ENCODE measurements at regions not wholly inside any gene's neighbourhood (a gene's known extent, or its start where the extent isn't known, plus 50 kb on each side); places are given as distances from the start of the nearest gene placed in this dataset.

- DNase-seq (ENCODE audit: low read depth, low spot score), result no peak
- CTCF ChIA-PET, result no interaction called here
- POLR2A ChIA-PET, result no interaction called here
- H3K4me3 ChIP-seq (ENCODE audit: low read depth, low read length), result no peak overlapping the region
- TF ChIP-seq CTCF (IDR thresholded peaks at IDR 0.05; ENCODE audit: insufficient read depth, low read length, missing control alignments), result no peak
Observed at GRCh38 chr20:19009081-19009688, 195.6 kb downstream of the SCP2D1 start.

DNA sequence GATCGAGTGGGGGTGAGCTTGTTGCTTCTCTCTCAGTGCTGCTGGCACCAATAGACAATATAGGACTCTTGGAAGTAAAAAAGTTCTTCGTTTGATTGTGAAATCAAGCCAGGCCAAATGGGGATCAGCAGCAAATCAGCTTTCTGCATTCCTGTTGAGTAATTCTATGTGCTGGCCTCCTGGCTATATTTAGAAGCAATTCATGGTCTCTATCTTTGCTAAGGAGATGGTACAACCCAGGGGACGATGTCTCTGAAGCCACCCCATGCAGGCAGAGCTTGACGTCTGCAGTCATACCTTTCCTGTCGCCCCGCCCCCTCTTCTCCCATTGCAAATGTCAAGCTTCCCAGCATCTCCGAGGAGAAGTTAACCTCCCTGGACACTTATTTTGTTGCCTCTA, 199.1 kb downstream of the SCP2D1 start:
- CTCF ChIA-PET, result no interaction called here
- DNase-seq (ENCODE audit: low read depth, low spot score), result no peak
- H3K4me3 ChIP-seq (ENCODE audit: low read depth, low read length), result no peak overlapping the region
- POLR2A ChIA-PET, result no interaction called here
- TF ChIP-seq CTCF (IDR thresholded peaks at IDR 0.05; ENCODE audit: insufficient read depth, low read length, missing control alignments), result no peak

DNA sequence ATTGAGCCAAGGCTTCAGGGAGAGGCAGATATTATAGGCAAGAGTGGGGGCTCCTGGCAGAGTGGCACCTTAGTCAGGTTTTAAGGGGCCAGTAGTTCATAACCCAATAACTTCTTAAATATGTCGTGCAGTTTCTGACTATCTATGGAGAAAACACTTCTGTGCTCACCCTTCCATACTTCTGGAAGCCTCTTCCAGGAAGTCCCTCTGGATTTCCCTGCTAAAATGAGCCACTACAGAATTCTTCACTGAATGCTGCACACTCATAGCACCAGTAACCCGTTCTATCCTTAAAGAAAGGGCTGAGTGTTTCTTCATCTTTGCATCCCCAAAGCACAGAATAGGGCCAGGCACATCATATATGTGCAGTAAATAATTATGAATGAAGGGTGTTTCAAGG, 198.5 kb upstream of the SLC24A3 start:
- no peak overlapping the region for H3K4me3 ChIP-seq (ENCODE audit: low read depth, low read length)
- DNase-seq (ENCODE audit: low read depth, low spot score), result no peak
- TF ChIP-seq CTCF (IDR thresholded peaks at IDR 0.05; ENCODE audit: insufficient read depth, low read length, missing control alignments), result no peak
- POLR2A ChIA-PET, result no interaction called here
- CTCF ChIA-PET, result no interaction called here

GRCh38 chr20:19015351-19016139, 196.9 kb upstream of the SLC24A3 start:
- no peak for DNase-seq (ENCODE audit: low read depth, low spot score)
- no peak overlapping the region for H3K4me3 ChIP-seq (ENCODE audit: low read depth, low read length)
- ChIA-PET POLR2A (no interaction called here), CTCF (no interaction called here)
- no peak for TF ChIP-seq CTCF (IDR thresholded peaks at IDR 0.05; ENCODE audit: insufficient read depth, low read length, missing control alignments)

GRCh38 chr20:19016140-19016497, 196.3 kb upstream of the SLC24A3 start:
- POLR2A ChIA-PET, result no interaction called here
- TF ChIP-seq CTCF (IDR thresholded peaks at IDR 0.05; ENCODE audit: insufficient read depth, low read length, missing control alignments), result no peak
- CTCF ChIA-PET, result no interaction called here
- H3K4me3 ChIP-seq (ENCODE audit: low read depth, low read length), result no peak overlapping the region
- DNase-seq (ENCODE audit: low read depth, low spot score), result no peak

DNA sequence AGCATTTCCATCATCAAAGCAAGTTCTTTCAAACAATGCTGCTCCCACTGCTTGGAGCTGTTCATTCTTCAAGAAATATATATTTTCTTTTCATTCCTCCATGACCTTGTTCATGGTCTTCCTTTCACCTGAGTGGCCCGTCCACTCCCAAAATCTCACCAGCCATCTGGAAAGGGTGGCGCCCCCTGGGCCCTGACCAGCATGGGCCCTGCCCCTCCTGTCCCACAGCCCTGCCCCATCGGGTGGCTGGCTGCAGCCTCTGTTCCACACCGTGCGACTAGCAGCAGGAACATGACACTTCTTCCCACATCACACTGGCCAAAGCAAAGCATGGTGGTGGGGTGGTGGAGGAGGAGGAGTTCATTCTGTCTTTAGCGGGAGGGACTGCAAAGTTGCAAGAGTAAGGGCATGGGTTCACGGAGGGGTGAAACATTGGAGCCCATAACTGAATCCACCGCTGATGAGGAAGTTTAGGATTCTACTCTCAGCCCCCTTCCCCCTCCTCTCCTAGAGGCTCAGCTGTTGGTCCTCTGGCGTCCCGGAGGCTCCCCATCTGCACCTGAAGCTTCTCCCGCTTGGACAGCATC, 195.2 kb upstream of the SLC24A3 start:
- no peak for DNase-seq (ENCODE audit: low read depth, low spot score)
- POLR2A ChIA-PET, result no interaction called here
- CTCF ChIA-PET, result no interaction called here
- no peak overlapping the region for H3K4me3 ChIP-seq (ENCODE audit: low read depth, low read length)
- TF ChIP-seq CTCF (IDR thresholded peaks at IDR 0.05; ENCODE audit: insufficient read depth, low read length, missing control alignments), result no peak
